SK-N-SH (cell line): ENCODE measurements at regions not wholly inside any gene's neighbourhood (a gene's known extent, or its start where the extent isn't known, plus 50 kb on each side); places are given as distances from the start of the nearest gene placed in this dataset.

Experiments
- GATA2 ChIP-seq: sonication (generic); formaldehyde crosslinking; IDR thresholded peaks from 2 replicates; pipeline ENCODE4 v1.5.0; 2020; ENCODE audit warnings: mild to moderate bottlenecking, missing genetic modification reagents
- TF ChIP-seq, protein P1 (sequence below): fragments of 200-600 bp; sonication (generic); IDR thresholded peaks from 2 replicates; pipeline ENCODE4 v1.6.1; 2017; ENCODE audit warnings: antibody characterized with exemption, mild to moderate bottlenecking, moderate library complexity
- TF ChIP-seq, protein P2 (sequence below): IDR thresholded peaks from 2 replicates; pipeline ENCODE4 v1.4.0; 2012; ENCODE audit warnings: low read depth, borderline replicate concordance

DNA sequence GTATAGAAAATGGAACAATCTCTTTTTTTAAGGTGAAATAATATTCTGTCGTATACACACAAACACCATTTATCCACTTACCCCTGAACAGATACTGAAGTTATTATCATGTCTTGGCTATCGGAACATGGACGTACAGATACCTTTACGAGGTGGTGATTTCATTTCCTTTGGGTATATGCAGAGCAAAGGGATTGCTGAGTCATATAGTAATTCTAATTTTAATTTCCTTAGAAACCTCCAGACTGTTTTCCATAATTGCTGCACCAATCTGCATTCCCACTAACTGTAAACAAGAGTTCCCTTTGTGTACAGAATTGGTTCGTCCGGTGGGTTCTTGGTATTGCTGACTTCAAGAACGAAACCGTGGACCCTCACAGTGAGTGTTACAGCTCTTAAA is 179.4 kb downstream of the SHOX2 start:
- TF ChIP-seq, protein P1, sequence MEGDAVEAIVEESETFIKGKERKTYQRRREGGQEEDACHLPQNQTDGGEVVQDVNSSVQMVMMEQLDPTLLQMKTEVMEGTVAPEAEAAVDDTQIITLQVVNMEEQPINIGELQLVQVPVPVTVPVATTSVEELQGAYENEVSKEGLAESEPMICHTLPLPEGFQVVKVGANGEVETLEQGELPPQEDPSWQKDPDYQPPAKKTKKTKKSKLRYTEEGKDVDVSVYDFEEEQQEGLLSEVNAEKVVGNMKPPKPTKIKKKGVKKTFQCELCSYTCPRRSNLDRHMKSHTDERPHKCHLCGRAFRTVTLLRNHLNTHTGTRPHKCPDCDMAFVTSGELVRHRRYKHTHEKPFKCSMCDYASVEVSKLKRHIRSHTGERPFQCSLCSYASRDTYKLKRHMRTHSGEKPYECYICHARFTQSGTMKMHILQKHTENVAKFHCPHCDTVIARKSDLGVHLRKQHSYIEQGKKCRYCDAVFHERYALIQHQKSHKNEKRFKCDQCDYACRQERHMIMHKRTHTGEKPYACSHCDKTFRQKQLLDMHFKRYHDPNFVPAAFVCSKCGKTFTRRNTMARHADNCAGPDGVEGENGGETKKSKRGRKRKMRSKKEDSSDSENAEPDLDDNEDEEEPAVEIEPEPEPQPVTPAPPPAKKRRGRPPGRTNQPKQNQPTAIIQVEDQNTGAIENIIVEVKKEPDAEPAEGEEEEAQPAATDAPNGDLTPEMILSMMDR = no peak
- TF ChIP-seq GATA2 (CRISPR knock-in tag) = no peak
- TF ChIP-seq, protein P2, sequence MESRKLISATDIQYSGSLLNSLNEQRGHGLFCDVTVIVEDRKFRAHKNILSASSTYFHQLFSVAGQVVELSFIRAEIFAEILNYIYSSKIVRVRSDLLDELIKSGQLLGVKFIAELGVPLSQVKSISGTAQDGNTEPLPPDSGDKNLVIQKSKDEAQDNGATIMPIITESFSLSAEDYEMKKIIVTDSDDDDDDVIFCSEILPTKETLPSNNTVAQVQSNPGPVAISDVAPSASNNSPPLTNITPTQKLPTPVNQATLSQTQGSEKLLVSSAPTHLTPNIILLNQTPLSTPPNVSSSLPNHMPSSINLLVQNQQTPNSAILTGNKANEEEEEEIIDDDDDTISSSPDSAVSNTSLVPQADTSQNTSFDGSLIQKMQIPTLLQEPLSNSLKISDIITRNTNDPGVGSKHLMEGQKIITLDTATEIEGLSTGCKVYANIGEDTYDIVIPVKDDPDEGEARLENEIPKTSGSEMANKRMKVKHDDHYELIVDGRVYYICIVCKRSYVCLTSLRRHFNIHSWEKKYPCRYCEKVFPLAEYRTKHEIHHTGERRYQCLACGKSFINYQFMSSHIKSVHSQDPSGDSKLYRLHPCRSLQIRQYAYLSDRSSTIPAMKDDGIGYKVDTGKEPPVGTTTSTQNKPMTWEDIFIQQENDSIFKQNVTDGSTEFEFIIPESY = no peak
